Limb (tissue), 2 donors: ENCODE measurements at regions not wholly inside any gene's neighbourhood (a gene's known extent, or its start where the extent isn't known, plus 50 kb on each side); places are given as distances from the start of the nearest gene placed in this dataset.

ENCODE experiments used
- DNase-seq, 2 donors: peaks; one replicate each; pipeline ENCODE4 v3.0.0-alpha.2; 2016; ENCODE audit errors: extremely low spot score in 2 of 2

DNA sequence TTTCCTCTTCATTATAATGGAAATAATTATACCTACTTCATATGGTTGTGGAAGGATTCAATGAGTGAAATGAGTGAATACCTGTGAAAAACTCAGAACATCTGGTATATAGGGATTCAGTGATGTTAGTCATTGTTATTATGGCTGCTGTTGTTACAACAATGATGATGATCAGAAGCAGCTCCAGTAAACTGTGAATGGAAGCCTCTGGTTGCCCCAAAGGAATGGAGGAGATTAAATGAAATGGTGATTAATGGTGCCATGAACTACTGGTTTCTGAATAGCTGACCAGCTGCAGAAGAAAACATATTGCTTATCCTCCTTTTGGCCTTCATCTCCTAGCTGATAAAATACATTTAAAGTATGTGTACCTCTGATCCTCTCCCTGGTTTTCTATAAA, 372.0 kb downstream of the ARHGEF28 start:
- DNase-seq, result no peak

- DNase-seq, result no peak
These were observed 370.3 kb downstream of the ARHGEF28 start for GRCh38 chr5:73996151-73996755.

DNA sequence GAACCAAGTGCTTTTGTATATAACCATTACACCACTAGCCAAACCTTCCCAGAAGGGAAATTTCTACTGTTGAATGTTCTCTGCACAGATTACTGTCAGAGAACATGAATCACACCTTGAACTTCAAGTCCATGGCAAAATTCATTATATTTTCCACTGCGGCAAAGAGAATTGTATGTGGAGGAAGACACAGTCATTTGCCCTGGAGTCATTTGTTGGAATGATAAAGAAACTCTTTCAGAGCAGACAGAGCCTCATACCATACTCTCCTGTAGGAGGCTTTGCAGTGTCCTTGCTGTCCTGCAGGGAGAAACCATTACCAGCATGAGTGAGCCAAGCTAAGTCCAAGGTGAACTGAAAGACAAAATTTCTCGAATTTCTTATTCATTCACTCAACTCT, 369.0 kb downstream of the ARHGEF28 start:
- no peak for DNase-seq
